Endodermal cell (in vitro differentiated cells): ENCODE measurements at regions not wholly inside any gene's neighbourhood (a gene's known extent, or its start where the extent isn't known, plus 50 kb on each side); places are given as distances from the start of the nearest gene placed in this dataset.

Experiments used
- DNase-seq: peaks from one replicate; pipeline ENCODE4 v3.0.0-alpha.2; 2017
- H3K27ac ChIP-seq: 2 replicates; pipeline ENCODE4 v1.5.1; 2013; ENCODE audit warnings: mild to moderate bottlenecking, low read depth, low read length, moderate library complexity
- H3K27me3 ChIP-seq: 2 replicates; pipeline ENCODE4 v1.6.1; 2013; ENCODE audit warnings: mild to moderate bottlenecking, low read length, moderate library complexity; ENCODE audit not compliant: insufficient read depth, control insufficient read depth, poor library complexity, severe bottlenecking
- H3K36me3 ChIP-seq: 2 replicates; pipeline ENCODE4 v1.7.0; 2013; ENCODE audit warnings: mild to moderate bottlenecking, low read length, moderate library complexity; ENCODE audit not compliant: control insufficient read depth, insufficient read depth
- H3K4me1 ChIP-seq: one replicate; pipeline ENCODE4 v1.7.0; 2013; ENCODE audit warnings: low read length; ENCODE audit not compliant: control insufficient read depth, insufficient read depth
- H3K4me3 ChIP-seq: 2 replicates; pipeline ENCODE4 v1.5.1; 2013; ENCODE audit warnings: mild to moderate bottlenecking, low read length, moderate library complexity
- H3K9ac ChIP-seq: 2 replicates; pipeline ENCODE4 v1.6.1; 2013; ENCODE audit warnings: mild to moderate bottlenecking, low read length, moderate library complexity; ENCODE audit not compliant: poor library complexity, severe bottlenecking; ENCODE audit errors: extremely low read depth
- H3K9me3 ChIP-seq: 2 replicates; pipeline ENCODE4 v1.6.1; 2013; ENCODE audit warnings: mild to moderate bottlenecking, low read length, moderate library complexity; ENCODE audit not compliant: control insufficient read depth
- H3K27ac Mint-ChIP-seq: 2 replicates; pipeline ENCODE4 v1.8.0; 2020; ENCODE audit warnings: mixed read lengths
- H3K27me3 Mint-ChIP-seq: 2 replicates; pipeline ENCODE4 v1.8.0; 2021; ENCODE audit warnings: mild to moderate bottlenecking, mixed read lengths; ENCODE audit not compliant: insufficient read depth
- H3K36me3 Mint-ChIP-seq: 2 replicates; pipeline ENCODE4 v1.8.0; 2020; ENCODE audit warnings: low read depth, mixed read lengths
- H3K4me1 Mint-ChIP-seq: 2 replicates; pipeline ENCODE4 v1.8.0; 2020; ENCODE audit warnings: mixed read lengths
- H3K4me3 Mint-ChIP-seq: 2 replicates; pipeline ENCODE4 v1.8.0; 2020; ENCODE audit warnings: mild to moderate bottlenecking, moderate library complexity, mixed read lengths
- H3K9me3 Mint-ChIP-seq: 2 replicates; pipeline ENCODE4 v1.8.0; 2020; ENCODE audit warnings: mild to moderate bottlenecking, mixed read lengths
- CTCF ChIP-seq: fragments of 200-600 bp; sonication (generic); conservative IDR thresholded peaks from 2 replicates; pipeline ENCODE4 v1.5.0; 2021; ENCODE audit warnings: antibody characterized with exemption, mild to moderate bottlenecking
- WGBS, 2 experiments: methylation state at CpG; one replicate each; pipeline versions ENCODE4 v1.1.5 to v1.1.7; 2013; ENCODE audit warnings: missing lambda C conversion rate in 2 of 2, mixed read lengths in 1 of 2; ENCODE audit not compliant: insufficient coverage in 1 of 2, insufficient read length in 1 of 2; 5-methylcytosine and 5-hydroxymethylcytosine counted together

DNA sequence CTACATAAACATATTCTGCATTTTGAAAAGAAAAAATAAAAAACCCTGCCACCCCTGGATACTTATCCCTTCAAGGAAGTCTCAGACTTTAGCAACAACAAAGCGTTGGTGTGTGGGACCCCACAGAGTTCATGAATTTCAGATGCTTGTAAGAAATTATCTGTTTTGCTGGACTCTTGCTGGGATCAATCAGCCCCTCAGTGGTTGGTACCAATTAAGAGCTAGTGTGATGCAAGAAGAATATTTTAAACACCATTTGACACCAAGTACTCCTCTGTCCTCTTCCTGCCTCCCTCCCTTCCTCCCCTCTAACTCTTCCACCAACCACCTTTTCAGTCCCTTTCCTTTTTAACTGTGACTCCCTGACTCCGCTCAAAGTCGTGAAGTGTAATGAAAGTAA is 51.5 kb downstream of the SST start:
- Mint-ChIP-seq H3K27me3 (peaks cover 41% of the 10 kb centered on the region), H3K9me3 (no peaks in the 10 kb centered on the region), H3K27ac (no peak overlapping the region), H3K4me3 (no peak overlapping the region), H3K36me3 (no peaks in the 10 kb centered on the region), H3K4me1 (peaks cover 25% of the 10 kb centered on the region)
- Histone ChIP-seq H3K27ac (no peak overlapping the region), H3K9ac (no peak overlapping the region), H3K36me3 (no peaks in the 10 kb centered on the region), H3K4me1 (peaks cover 5% of the 10 kb centered on the region), H3K4me3 (no peak overlapping the region), H3K27me3 (no peaks in the 10 kb centered on the region), H3K9me3 (no peaks in the 10 kb centered on the region)
- WGBS, 2 experiments: 29 to 33% methylated on average over 1 to 3 of the region's 3 CpGs
- DNase-seq: peak; percentile 79
- TF ChIP-seq CTCF: no peak

GRCh38 chr3:187617213-187617612 is 53.0 kb downstream of the SST start:
- Histone ChIP-seq H3K9ac (no peak overlapping the region), H3K4me1 (peaks cover 5% of the 10 kb centered on the region), H3K4me3 (no peak overlapping the region), H3K27ac (no peak overlapping the region), H3K9me3 (no peaks in the 10 kb centered on the region), H3K36me3 (no peaks in the 10 kb centered on the region), H3K27me3 (no peaks in the 10 kb centered on the region)
- TF ChIP-seq CTCF: no peak
- Mint-ChIP-seq H3K27me3 (peaks cover 39% of the 10 kb centered on the region), H3K4me3 (no peak overlapping the region), H3K36me3 (no peaks in the 10 kb centered on the region), H3K27ac (no peak overlapping the region), H3K9me3 (no peaks in the 10 kb centered on the region), H3K4me1 (peaks cover 25% of the 10 kb centered on the region)
- 87 to 96% methylated on average over 8 of the region's 8 CpGs for WGBS, 2 experiments
- DNase-seq: no peak

GRCh38 chr3:187616307-187616972 is 53.8 kb downstream of the SST start:
- H3K27ac Mint-ChIP-seq: no peak overlapping the region
- peak; percentile 87 for DNase-seq
- Histone ChIP-seq H3K36me3 (no peaks in the 10 kb centered on the region), H3K9me3 (no peaks in the 10 kb centered on the region), H3K27ac (no peak overlapping the region), H3K27me3 (no peaks in the 10 kb centered on the region), H3K9ac (no peak overlapping the region), H3K4me1 (no peaks in the 10 kb centered on the region), H3K4me3 (no peak overlapping the region)
- H3K9me3 Mint-ChIP-seq: no peaks in the 10 kb centered on the region
- peaks cover 25% of the 10 kb centered on the region for H3K4me1 Mint-ChIP-seq
- peaks cover 31% of the 10 kb centered on the region for H3K27me3 Mint-ChIP-seq
- WGBS, 2 experiments: 81% methylated on average over 4 of the region's 4 CpGs; no CpG with 5 or more reads in 1 of the 2 experiments
- TF ChIP-seq CTCF: peak; percentile 90
- H3K36me3 Mint-ChIP-seq: no peaks in the 10 kb centered on the region
- no peak overlapping the region for H3K4me3 Mint-ChIP-seq
